ENCODE measurements at regions not wholly inside any gene's neighbourhood (a gene's known extent, or its start where the extent isn't known, plus 50 kb on each side); places are given as distances from the start of the nearest gene placed in this dataset.

GRCh38 chr18:38402509-38402908 is 836.9 kb upstream of the CELF4 start:
- no peak for DNase-seq
- Histone ChIP-seq H3K36me3 (ENCODE audit: low read depth, missing control alignments) (no peaks in the 10 kb centered on the region), H3K9me3 (no peaks in the 10 kb centered on the region), H3K27me3 (no peaks in the 10 kb centered on the region), H3K4me1 (no peaks in the 10 kb centered on the region), H3K27ac (no peak overlapping the region), H3K4me3 (no peak overlapping the region)
- WGBS, 2 donors: 61 to 71% methylated on average over 3 of the region's 3 CpGs
- intact Hi-C loops (cut with DNase I; ENCODE audit: low total_unique reads): no loop called here
- TF ChIP-seq CTCF (IDR thresholded peaks at IDR 0.05) (no peak), POLR2A (IDR thresholded peaks at IDR 0.05) (no peak)

- no peak for TF ChIP-seq CTCF (IDR thresholded peaks at IDR 0.05)
- no peak for TF ChIP-seq POLR2A (IDR thresholded peaks at IDR 0.05)
- Histone ChIP-seq H3K4me1 (no peaks in the 10 kb centered on the region), H3K27ac (no peak overlapping the region), H3K27me3 (no peaks in the 10 kb centered on the region), H3K9me3 (no peaks in the 10 kb centered on the region), H3K36me3 (ENCODE audit: low read depth, missing control alignments) (no peaks in the 10 kb centered on the region), H3K4me3 (no peak overlapping the region)
- intact Hi-C loops (cut with DNase I; ENCODE audit: low total_unique reads): no loop called here
- DNase-seq: no peak
Measured at GRCh38 chr18:38397094-38397493, 831.5 kb upstream of the CELF4 start.

- Histone ChIP-seq H3K4me3 (no peak overlapping the region), H3K36me3 (ENCODE audit: low read depth, missing control alignments) (no peaks in the 10 kb centered on the region), H3K27ac (no peak overlapping the region), H3K9me3 (no peaks in the 10 kb centered on the region), H3K4me1 (no peaks in the 10 kb centered on the region), H3K27me3 (no peaks in the 10 kb centered on the region)
- WGBS, 2 donors: 87 to 91% methylated on average over 1 of the region's 1 CpG
- no peak for TF ChIP-seq CTCF (IDR thresholded peaks at IDR 0.05)
- TF ChIP-seq POLR2A (IDR thresholded peaks at IDR 0.05): no peak
- DNase-seq: no peak
- intact Hi-C loops (cut with DNase I; ENCODE audit: low total_unique reads): no loop called here
Measured at GRCh38 chr18:38386146-38386545, 820.5 kb upstream of the CELF4 start.

- Histone ChIP-seq H3K27me3 (no peaks in the 10 kb centered on the region), H3K36me3 (ENCODE audit: low read depth, missing control alignments) (no peaks in the 10 kb centered on the region), H3K27ac (no peak overlapping the region), H3K9me3 (no peaks in the 10 kb centered on the region), H3K4me1 (no peaks in the 10 kb centered on the region), H3K4me3 (no peak overlapping the region)
- intact Hi-C loops (cut with DNase I; ENCODE audit: low total_unique reads): no loop called here
- WGBS, 2 donors: 61 to 65% methylated on average over 4 of the region's 4 CpGs
- no peak for TF ChIP-seq CTCF (IDR thresholded peaks at IDR 0.05)
- TF ChIP-seq POLR2A (IDR thresholded peaks at IDR 0.05): no peak
- DNase-seq: no peak
Measured at GRCh38 chr18:38369772-38370690, 804.4 kb upstream of the CELF4 start.

- H3K4me3 ChIP-seq: no peak overlapping the region
- TF ChIP-seq CTCF (IDR thresholded peaks at IDR 0.05) (no peak), POLR2A (IDR thresholded peaks at IDR 0.05) (no peak)
- no peaks in the 10 kb centered on the region for H3K9me3 ChIP-seq
- no peaks in the 10 kb centered on the region for H3K36me3 ChIP-seq (ENCODE audit: low read depth, missing control alignments)
- no peaks in the 10 kb centered on the region for H3K4me1 ChIP-seq
- no peak for DNase-seq
- no peaks in the 10 kb centered on the region for H3K27me3 ChIP-seq
- no peak overlapping the region for H3K27ac ChIP-seq
- intact Hi-C loops (cut with DNase I; ENCODE audit: low total_unique reads): no loop called here
Measured at GRCh38 chr18:38368886-38369285, 803.3 kb upstream of the CELF4 start.

Data from testis (tissue), 2 donors.